ENCODE measurements at regions not wholly inside any gene's neighbourhood (a gene's known extent, or its start where the extent isn't known, plus 50 kb on each side); places are given as distances from the start of the nearest gene placed in this dataset.

DNA sequence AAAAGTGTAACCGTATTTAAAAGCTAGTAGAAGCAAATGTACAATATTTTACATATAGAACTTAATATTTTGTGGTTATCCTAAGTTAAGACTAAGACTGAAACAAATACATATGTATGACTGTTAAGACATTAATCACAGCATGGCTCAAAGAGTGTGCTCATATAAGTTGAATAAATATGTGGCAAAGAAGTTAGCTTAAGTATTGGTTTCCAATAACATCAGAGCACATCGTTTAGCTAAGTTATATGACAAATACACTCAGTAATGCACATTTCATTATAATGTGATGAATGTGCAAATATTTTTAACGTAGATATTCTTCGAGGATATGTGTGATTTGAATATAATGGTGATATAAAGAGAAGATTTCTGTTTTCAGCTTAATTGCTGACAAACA is 253.8 kb downstream of the SLITRK5 start:
- Histone ChIP-seq H3K9ac (ENCODE audit: low read length) (no peak overlapping the region), H3K27ac (ENCODE audit: low read depth, low read length) (no peak overlapping the region), H3K79me1 (ENCODE audit: low read length) (no peaks in the 10 kb centered on the region), H2BK12ac (ENCODE audit: low read length) (no peak overlapping the region), H3K23ac (ENCODE audit: low read length) (no peak overlapping the region), H3K4me2 (ENCODE audit: low read length) (no peak overlapping the region), H3K4ac (ENCODE audit: low read depth, low read length) (no peak overlapping the region), H3K4me1 (ENCODE audit: control insufficient read depth in 1 of 2, insufficient read depth in 2 of 2, low read length in 2 of 2) (no peaks in the 10 kb centered on the region), H4K8ac (ENCODE audit: low read depth, low read length) (no peak overlapping the region), H3K18ac (ENCODE audit: low read length) (no peak overlapping the region), H2BK120ac (ENCODE audit: insufficient read depth, low read length, poor library complexity) (no peak overlapping the region), H4K12ac (ENCODE audit: low read depth, low read length) (no peak overlapping the region), H2AK5ac (ENCODE audit: low read length) (no peak overlapping the region), H2BK5ac (ENCODE audit: low read depth, low read length, poor library complexity) (no peak overlapping the region), H2AFZ (ENCODE audit: insufficient read depth, low read length, poor library complexity) (no peak overlapping the region), H3K9me3 (ENCODE audit: insufficient read depth, low read depth, low read length) (no peaks in the 10 kb centered on the region), H3K27me3 (ENCODE audit: insufficient read depth, low read length) (no peaks in the 10 kb centered on the region), H3K4me3 (ENCODE audit: low read depth, low read length) (no peak overlapping the region), H3K14ac (ENCODE audit: low read length) (no peak overlapping the region), H4K91ac (ENCODE audit: low read depth, low read length) (no peak overlapping the region), H3K36me3 (ENCODE audit: control insufficient read depth in 1 of 2, insufficient read depth in 2 of 2, low read length in 2 of 2) (no peaks in the 10 kb centered on the region), H3K79me2 (ENCODE audit: control insufficient read depth, insufficient read depth, low read length, poor library complexity) (no peaks in the 10 kb centered on the region)
- DNase-seq = no peak
- 100% methylated on average over 2 of the region's 4 CpGs for WGBS (ENCODE audit: extremely low coverage, insufficient coverage, insufficient read length)

DNA sequence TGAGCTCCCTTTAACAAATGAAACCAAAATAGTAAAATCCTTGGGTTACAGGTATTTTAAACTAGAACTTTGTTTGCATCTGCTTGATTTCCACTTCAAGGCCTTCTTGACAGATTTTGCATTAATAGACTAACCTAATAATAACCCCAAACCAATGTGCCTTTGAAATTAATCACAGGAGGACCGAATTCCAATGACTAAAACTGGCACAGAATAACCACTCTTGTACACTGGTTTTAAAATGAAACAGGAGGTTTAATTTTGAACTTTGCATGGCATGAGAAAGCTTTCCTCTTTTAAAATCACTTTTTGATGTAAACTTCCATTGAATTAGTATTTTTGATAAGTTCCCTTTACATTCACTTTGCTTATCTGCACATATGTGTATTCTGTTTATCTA is 269.6 kb downstream of the SLITRK5 start:
- Histone ChIP-seq H4K91ac (ENCODE audit: low read depth, low read length) (no peak overlapping the region), H3K4me2 (ENCODE audit: low read length) (no peak overlapping the region), H3K4me1 (ENCODE audit: control insufficient read depth in 1 of 2, insufficient read depth in 2 of 2, low read length in 2 of 2) (no peaks in the 10 kb centered on the region), H3K79me1 (ENCODE audit: low read length) (no peaks in the 10 kb centered on the region), H3K27me3 (ENCODE audit: insufficient read depth, low read length) (no peaks in the 10 kb centered on the region), H3K9me3 (ENCODE audit: insufficient read depth, low read depth, low read length) (no peaks in the 10 kb centered on the region), H3K4me3 (ENCODE audit: low read depth, low read length) (no peak overlapping the region), H3K9ac (ENCODE audit: low read length) (no peak overlapping the region), H2BK12ac (ENCODE audit: low read length) (no peak overlapping the region), H2BK120ac (ENCODE audit: insufficient read depth, low read length, poor library complexity) (no peak overlapping the region), H4K12ac (ENCODE audit: low read depth, low read length) (no peak overlapping the region), H3K18ac (ENCODE audit: low read length) (no peak overlapping the region), H3K4ac (ENCODE audit: low read depth, low read length) (no peak overlapping the region), H2BK5ac (ENCODE audit: low read depth, low read length, poor library complexity) (no peak overlapping the region), H3K79me2 (ENCODE audit: control insufficient read depth, insufficient read depth, low read length, poor library complexity) (no peaks in the 10 kb centered on the region), H2AFZ (ENCODE audit: insufficient read depth, low read length, poor library complexity) (no peak overlapping the region), H3K14ac (ENCODE audit: low read length) (no peak overlapping the region), H3K36me3 (ENCODE audit: control insufficient read depth in 1 of 2, insufficient read depth in 2 of 2, low read length in 2 of 2) (no peaks in the 10 kb centered on the region), H4K8ac (ENCODE audit: low read depth, low read length) (no peak overlapping the region), H2AK5ac (ENCODE audit: low read length) (no peak overlapping the region), H3K23ac (ENCODE audit: low read length) (no peak overlapping the region), H3K27ac (ENCODE audit: low read depth, low read length) (no peak overlapping the region)
- no CpG with 5 or more reads among the region's 1 CpG for WGBS (ENCODE audit: extremely low coverage, insufficient coverage, insufficient read length)
- no peak for DNase-seq

DNA sequence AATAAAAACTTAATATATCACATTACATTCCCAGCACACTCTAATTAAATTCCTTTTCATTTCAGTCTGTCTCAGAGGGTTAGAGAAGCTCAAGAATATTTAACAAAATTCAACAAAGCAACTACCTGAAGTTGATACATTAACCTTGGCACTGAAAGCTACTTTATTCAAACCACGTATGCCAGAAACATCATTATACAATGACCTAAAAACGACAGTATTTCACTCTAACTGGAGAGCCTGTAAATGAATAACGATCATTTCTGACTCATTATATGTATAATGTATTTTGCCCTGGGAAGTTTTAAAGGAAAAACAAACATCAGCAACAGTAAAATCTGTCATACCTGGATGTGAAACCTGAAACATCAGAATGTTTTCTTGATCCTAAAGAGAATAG is 270.1 kb downstream of the SLITRK5 start:
- no peak overlapping the region for H3K4ac ChIP-seq (ENCODE audit: low read depth, low read length)
- no peaks in the 10 kb centered on the region for H3K79me2 ChIP-seq (ENCODE audit: control insufficient read depth, insufficient read depth, low read length, poor library complexity)
- H4K8ac ChIP-seq (ENCODE audit: low read depth, low read length) = no peak overlapping the region
- H3K23ac ChIP-seq (ENCODE audit: low read length) = no peak overlapping the region
- H3K9ac ChIP-seq (ENCODE audit: low read length) = no peak overlapping the region
- no peaks in the 10 kb centered on the region for H3K9me3 ChIP-seq (ENCODE audit: insufficient read depth, low read depth, low read length)
- H3K79me1 ChIP-seq (ENCODE audit: low read length) = no peaks in the 10 kb centered on the region
- no peak overlapping the region for H3K27ac ChIP-seq (ENCODE audit: low read depth, low read length)
- no peak overlapping the region for H3K4me3 ChIP-seq (ENCODE audit: low read depth, low read length)
- H3K4me2 ChIP-seq (ENCODE audit: low read length) = no peak overlapping the region
- DNase-seq = no peak
- H2BK5ac ChIP-seq (ENCODE audit: low read depth, low read length, poor library complexity) = no peak overlapping the region
- no peak overlapping the region for H2AK5ac ChIP-seq (ENCODE audit: low read length)
- H4K91ac ChIP-seq (ENCODE audit: low read depth, low read length) = no peak overlapping the region
- no peak overlapping the region for H3K14ac ChIP-seq (ENCODE audit: low read length)
- H2AFZ ChIP-seq (ENCODE audit: insufficient read depth, low read length, poor library complexity) = no peak overlapping the region
- no peak overlapping the region for H2BK12ac ChIP-seq (ENCODE audit: low read length)
- H2BK120ac ChIP-seq (ENCODE audit: insufficient read depth, low read length, poor library complexity) = no peak overlapping the region
- H3K27me3 ChIP-seq (ENCODE audit: insufficient read depth, low read length) = no peaks in the 10 kb centered on the region
- H3K18ac ChIP-seq (ENCODE audit: low read length) = no peak overlapping the region
- no CpG with 5 or more reads among the region's 3 CpGs for WGBS (ENCODE audit: extremely low coverage, insufficient coverage, insufficient read length)
- H3K36me3 ChIP-seq (ENCODE audit: control insufficient read depth in 1 of 2, insufficient read depth in 2 of 2, low read length in 2 of 2) = no peaks in the 10 kb centered on the region
- H3K4me1 ChIP-seq (ENCODE audit: control insufficient read depth in 1 of 2, insufficient read depth in 2 of 2, low read length in 2 of 2) = no peaks in the 10 kb centered on the region
- H4K12ac ChIP-seq (ENCODE audit: low read depth, low read length) = no peak overlapping the region

DNA sequence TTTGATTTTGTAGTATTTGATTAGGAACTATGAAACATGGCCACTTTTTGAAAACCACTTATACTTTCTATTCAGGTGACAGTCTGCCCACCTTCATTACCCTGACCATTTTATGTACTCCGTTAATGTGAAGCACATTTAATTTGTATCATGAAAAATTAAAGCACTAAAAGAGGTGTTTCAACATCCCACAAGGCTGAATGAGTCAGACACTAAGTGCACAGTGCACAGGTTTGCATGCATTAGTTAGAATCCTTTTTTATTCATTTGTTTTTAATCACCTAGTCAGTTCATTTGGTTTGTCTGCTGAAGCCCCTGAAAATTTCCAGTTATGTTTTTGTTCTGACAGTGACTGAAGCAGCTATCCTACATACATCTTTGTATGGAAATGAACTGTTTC is 271.0 kb downstream of the SLITRK5 start:
- H3K27me3 ChIP-seq (ENCODE audit: insufficient read depth, low read length) = no peaks in the 10 kb centered on the region
- no peak overlapping the region for H3K27ac ChIP-seq (ENCODE audit: low read depth, low read length)
- no peak overlapping the region for H2AK5ac ChIP-seq (ENCODE audit: low read length)
- H3K14ac ChIP-seq (ENCODE audit: low read length) = no peak overlapping the region
- no peak overlapping the region for H3K4me2 ChIP-seq (ENCODE audit: low read length)
- no peak overlapping the region for H3K4me3 ChIP-seq (ENCODE audit: low read depth, low read length)
- no CpG with 5 or more reads among the region's 1 CpG for WGBS (ENCODE audit: extremely low coverage, insufficient coverage, insufficient read length)
- no peak overlapping the region for H2AFZ ChIP-seq (ENCODE audit: insufficient read depth, low read length, poor library complexity)
- H2BK120ac ChIP-seq (ENCODE audit: insufficient read depth, low read length, poor library complexity) = no peak overlapping the region
- H3K79me2 ChIP-seq (ENCODE audit: control insufficient read depth, insufficient read depth, low read length, poor library complexity) = no peaks in the 10 kb centered on the region
- no peak overlapping the region for H3K23ac ChIP-seq (ENCODE audit: low read length)
- no peak overlapping the region for H4K91ac ChIP-seq (ENCODE audit: low read depth, low read length)
- no peak overlapping the region for H2BK5ac ChIP-seq (ENCODE audit: low read depth, low read length, poor library complexity)
- H4K12ac ChIP-seq (ENCODE audit: low read depth, low read length) = no peak overlapping the region
- no peaks in the 10 kb centered on the region for H3K4me1 ChIP-seq (ENCODE audit: control insufficient read depth in 1 of 2, insufficient read depth in 2 of 2, low read length in 2 of 2)
- no peaks in the 10 kb centered on the region for H3K79me1 ChIP-seq (ENCODE audit: low read length)
- H2BK12ac ChIP-seq (ENCODE audit: low read length) = no peak overlapping the region
- H3K18ac ChIP-seq (ENCODE audit: low read length) = no peak overlapping the region
- no peak overlapping the region for H3K9ac ChIP-seq (ENCODE audit: low read length)
- no peak for DNase-seq
- no peaks in the 10 kb centered on the region for H3K9me3 ChIP-seq (ENCODE audit: insufficient read depth, low read depth, low read length)
- no peaks in the 10 kb centered on the region for H3K36me3 ChIP-seq (ENCODE audit: control insufficient read depth in 1 of 2, insufficient read depth in 2 of 2, low read length in 2 of 2)
- H4K8ac ChIP-seq (ENCODE audit: low read depth, low read length) = no peak overlapping the region
- no peak overlapping the region for H3K4ac ChIP-seq (ENCODE audit: low read depth, low read length)

Measured in trophoblast cell (in vitro differentiated cells and primary cell).